NB4 (cell line): ENCODE measurements at regions not wholly inside any gene's neighbourhood (a gene's known extent, or its start where the extent isn't known, plus 50 kb on each side); places are given as distances from the start of the nearest gene placed in this dataset.

Experiments
- CTCF ChIP-seq: IDR thresholded peaks from one replicate; pipeline ENCODE4 v1.5.1; 2012; ENCODE audit warnings: low read depth, low read length
- MAX ChIP-seq: IDR thresholded peaks from 2 replicates; pipeline ENCODE4 v1.6.1; 2011; ENCODE audit warnings: low read depth, low read length
- MYC ChIP-seq: IDR thresholded peaks from 2 replicates; pipeline ENCODE4 v1.6.1; 2011; ENCODE audit warnings: low read depth, low read length
- POLR2A ChIP-seq: IDR thresholded peaks from 2 replicates; pipeline ENCODE4 v1.6.1; 2011; ENCODE audit warnings: mild to moderate bottlenecking; ENCODE audit not compliant: insufficient read length; ENCODE audit errors: extremely low read depth

GRCh38 chr2:18440777-18441176, 119.7 kb downstream of the RDH14 start:
- TF ChIP-seq CTCF (no peak), POLR2A (no peak), MYC (no peak), MAX (no peak)
